ENCODE measurements at regions not wholly inside any gene's neighbourhood (a gene's known extent, or its start where the extent isn't known, plus 50 kb on each side); places are given as distances from the start of the nearest gene placed in this dataset.
"Not testable (repeated sequence)": the region's sequence is repeated elsewhere in the genome, so short reads cannot be mapped to it uniquely, and the experiment has no call there.

GRCh38 chr2:236632295-236633218 lies 62.9 kb downstream of the ACKR3 start:
- DNase-seq: no peak

DNA sequence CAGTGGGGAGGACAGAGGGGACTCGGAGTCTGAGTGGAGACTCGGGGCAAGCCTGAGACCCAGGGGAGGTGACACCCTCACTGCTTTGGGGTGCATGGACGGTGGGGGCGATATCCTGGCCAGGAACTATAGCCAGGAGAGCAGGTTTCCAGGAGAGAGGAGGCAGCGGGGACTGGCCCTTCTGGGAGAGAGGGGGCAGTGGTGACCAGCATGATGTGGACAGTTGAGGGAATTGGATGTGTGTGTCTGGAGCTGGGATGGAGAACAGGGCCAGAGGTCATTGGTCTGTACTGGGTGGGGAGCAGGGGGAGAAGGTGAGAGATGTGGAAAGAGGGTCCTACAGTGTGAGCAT lies 63.6 kb downstream of the ACKR3 start:
- DNase-seq: no peak

DNA sequence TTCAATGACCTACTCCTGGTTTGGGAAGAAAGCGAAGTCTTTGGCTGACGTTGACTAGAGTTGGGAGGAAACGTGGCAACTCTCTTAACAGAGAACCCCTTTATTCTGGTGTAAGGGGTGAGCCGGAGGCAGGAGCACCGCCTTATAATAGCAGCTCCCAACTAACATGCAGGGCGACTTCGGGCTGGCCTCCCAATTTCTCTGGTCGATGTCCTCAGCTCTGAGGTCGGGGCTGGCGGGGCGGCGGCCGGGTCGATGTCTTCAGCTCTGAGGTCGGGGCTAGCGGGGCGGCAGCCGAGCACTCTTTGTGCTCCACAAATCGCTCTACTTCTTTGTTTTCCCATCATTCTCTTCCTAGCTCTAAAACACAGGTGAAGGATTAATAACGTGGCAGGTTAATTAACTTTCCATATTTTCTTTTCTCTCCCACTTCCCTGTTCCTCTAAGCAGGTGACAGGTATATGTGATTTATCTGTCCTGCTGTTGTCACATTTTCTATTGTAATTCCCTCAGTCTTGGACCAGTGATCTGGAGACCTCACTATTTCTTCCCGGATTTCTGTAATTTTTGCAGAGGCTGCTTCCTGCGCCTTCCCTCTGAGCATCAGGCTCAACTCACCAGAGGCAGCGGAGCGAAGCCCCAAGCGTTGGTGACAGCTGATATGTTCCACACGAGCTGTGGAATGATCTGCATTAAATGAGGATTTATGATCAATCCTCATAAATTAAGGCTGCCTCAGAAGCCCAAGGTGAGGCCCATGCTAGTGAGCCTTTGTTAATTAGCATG lies 64.3 kb downstream of the ACKR3 start:
- no peak for DNase-seq

DNA sequence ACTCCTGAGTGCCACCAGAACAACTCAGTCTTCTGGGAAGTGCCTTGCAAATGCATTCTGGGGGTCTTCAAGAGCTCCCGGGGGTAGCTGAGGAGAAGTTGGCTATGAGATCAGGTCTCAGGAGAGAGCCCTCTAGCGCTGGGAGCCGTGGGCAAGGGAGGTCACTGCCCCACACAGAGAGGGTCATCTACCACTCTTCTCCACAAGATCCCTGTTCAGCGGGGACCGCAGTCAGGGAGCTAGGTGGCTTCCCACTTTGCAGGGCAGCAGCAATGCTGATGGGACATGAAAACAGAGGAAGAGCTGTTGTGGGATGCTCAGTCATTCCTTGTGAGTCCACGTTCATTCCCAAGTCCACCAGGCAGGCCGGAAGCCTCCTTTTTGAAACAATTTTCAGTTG lies 66.6 kb downstream of the ACKR3 start:
- DNase-seq: no peak

DNA sequence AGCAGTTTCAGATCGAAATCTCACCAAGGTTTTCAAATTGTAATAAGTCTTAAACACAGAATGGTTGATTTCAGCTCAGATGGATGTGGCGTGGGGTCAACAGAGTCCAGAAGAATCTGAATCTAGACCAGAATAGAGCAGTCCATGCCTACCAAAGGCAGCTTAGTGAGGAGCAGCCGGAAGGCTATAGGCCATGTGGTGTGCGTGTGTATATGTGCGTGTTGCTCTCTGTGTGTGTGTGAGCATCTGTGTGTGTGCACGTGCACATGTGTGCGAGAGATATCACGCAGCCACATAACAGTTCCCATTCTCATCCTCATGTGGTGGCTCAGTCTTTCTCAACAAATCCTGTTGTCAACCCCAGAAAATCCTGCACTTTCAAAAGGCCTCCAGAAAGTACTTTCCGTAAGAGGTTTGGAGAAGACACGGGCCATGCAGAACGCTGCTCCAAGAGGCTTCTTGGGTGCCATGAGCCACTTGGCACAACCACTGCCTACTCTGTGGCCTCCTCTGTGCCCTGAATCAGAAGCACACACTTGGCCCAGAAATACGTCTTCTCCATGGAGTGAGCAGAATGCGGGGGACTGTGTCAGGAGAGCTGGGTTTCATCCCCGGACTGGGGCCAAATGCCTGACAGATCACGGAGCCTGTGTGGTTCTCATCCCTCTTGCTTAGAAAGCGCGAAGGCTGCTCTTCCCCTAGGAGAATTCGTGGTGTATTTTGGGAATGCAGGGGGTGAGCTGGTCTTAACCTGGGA lies 67.3 kb downstream of the ACKR3 start:
- no peak for DNase-seq

DNA sequence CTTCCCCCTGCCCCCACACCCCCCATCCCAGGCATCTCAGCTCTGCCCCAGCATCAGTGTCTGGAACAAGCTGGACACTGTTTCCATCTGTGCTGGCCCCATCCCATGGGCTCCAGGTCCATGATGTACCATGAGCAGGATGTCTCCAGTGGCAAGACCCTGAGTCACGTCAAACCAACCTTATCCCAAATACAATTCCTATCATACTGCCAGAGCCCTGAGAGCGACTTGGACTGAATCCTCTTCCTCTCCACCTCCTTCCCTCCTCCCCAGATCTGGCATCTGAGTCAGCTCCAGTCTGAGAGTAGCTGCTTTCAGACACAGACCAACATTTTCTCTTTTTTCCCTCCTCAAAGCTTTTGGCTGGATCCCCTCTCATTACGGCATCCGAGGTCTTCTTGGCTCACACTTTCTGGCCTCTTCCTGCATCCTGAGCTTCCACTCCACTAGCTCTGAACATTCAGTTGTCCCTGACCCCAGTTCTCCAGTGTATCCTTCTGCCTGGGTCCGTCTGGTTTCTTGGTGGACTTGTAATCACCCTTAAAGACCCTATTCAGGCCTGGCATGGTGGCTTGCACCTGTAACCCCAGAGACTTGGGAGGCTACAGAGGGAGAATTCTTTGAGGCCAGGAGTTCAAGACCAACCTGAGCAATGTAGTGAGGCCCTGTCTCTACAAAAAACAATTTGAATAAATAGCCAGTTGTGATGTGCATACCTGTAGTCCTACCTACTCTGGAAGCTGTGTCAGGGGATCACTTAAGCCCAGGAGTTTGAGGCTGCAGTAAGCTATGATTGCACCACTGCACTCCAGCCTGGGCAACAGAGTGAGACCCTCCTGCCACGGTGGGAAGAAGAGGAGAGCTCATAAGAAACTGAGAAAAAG lies 68.3 kb downstream of the ACKR3 start:
- no peak for DNase-seq

GRCh38 chr2:236638707-236639106 lies 69.1 kb downstream of the ACKR3 start:
- no peak for DNase-seq

DNA sequence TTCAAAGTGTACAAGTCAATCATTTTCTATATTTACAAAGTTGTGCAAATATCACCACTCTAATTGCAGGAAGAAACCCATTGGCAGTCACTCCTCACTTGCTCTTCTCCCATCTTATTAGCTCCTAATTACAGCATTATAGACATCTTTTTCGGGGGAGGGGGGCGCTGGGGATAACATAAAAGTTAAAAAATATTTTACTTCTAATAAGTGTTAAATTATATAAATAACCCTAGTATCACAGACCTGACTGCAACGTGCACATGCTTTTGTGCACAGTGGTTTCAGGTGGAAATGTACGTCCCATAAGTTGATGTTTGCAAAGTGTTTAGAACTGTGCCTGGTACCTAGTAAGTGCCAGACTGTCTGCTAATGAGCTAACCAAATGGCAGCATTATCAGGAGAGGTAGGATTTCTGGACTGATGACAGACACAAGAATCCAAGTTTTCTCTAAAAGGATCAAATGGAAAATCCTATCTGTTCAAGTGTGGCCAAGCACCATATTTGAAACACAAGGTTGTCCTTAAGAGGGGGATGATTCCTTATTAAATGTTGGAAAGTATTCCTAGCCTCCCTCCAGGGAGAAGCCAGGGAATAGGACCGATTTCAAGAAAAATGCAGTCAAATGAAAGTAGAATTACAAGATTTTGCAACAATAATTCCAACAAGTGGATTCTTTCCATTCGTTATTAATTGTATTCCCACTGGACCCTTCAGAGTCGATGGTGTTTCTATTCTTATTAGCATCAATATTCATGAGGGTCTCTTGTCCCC lies 70.0 kb downstream of the ACKR3 start:
- DNase-seq: no peak

DNA sequence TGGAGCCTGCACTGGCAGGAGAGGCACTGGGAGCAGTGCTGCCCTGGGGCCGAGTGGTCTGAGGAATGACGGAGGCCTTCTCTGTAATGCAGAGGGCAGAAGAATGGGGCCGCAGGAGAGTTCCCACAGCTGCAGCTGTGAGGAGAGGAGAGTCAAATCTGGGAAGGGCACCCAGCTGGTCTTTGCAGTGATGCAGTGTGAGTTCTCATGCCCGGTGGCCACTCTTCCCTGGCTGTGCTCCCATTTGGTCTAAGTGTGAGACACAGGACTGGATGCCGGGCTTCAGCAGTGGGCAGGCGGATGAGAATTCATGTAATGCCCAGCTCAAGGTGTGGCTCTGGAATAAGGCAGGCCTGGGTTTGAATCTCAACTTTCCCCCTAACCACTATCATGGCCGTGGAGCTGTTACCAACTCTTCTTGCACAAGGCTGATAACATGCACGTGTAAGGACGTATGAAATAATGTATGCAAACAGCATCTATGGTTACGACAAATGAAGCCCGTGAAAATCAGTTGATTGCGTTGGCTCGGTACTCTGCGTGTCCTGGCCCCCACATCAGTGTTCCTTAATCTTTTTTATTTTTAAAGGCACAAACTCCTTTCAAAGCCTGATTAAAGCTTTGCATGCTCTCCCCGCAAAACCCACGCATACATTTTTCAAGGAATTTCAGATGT lies 71.6 kb downstream of the ACKR3 start:
- DNase-seq: no peak

GRCh38 chr2:236642125-236642524 lies 72.5 kb downstream of the ACKR3 start:
- DNase-seq: no peak

GRCh38 chr2:236642584-236643291 lies 73.1 kb downstream of the ACKR3 start:
- DNase-seq: no peak

- DNase-seq: no peak
Observed at GRCh38 chr2:236643480-236643879, 73.9 kb downstream of the ACKR3 start.

DNA sequence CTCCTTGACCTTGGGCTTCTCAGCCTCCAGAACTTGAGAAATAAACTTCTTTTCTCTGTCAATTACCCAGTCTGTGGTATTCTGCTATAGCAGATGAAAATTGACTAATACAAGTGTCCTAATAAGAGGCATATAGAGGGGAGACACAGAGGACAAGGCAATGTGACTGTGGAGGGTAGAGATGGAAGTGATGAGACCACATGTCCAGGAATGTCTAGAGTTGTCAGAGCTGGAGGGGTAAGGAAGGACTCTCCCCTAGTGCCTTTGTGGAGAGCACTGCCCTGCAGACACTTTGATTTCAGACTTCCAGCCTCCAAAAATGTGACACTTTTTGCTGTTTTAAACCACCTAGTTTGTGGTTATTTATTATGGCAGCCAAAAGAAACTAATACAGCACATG lies 74.4 kb downstream of the ACKR3 start:
- DNase-seq: no peak

DNA sequence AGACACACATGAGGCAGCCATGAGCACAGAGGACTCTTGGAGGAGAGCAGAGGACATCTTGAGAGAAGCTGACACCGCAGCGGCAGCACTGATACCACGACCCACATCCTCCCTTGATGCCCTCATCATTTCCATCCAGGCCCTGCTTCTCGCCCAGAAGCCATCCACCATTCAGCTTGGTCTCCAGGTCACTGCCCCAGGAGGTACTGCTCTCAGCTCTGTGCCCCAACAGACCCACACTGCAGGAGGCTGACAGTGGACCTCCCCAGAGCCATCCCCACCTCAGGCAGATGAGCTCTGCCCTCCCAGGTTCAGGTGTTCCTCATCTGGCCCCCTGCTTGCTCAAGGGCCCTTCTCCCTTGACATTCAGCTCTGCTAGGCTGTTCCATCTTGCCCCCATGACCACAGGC lies 74.9 kb downstream of the ACKR3 start:
- DNase-seq: no peak

DNA sequence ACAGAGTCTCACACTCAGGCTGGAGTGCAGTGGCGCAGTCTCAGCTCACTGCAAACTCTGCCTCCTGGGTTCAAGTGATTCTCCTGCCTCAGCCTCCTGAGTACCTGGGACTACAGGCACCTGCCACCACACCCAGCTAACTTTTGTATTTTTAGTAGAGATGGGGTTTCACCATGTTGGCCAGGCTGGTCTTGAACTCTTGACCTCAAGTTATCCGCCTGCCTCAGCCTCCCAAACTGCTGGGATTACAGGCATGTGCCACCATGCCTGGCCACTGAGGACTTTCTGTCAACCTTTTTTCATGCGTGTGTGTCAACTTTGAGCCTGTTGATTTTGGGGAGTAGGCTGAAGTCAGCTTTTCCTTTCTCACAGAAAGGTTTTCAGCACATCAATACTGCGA lies 75.5 kb downstream of the ACKR3 start:
- DNase-seq: not testable (repeated sequence)

DNA sequence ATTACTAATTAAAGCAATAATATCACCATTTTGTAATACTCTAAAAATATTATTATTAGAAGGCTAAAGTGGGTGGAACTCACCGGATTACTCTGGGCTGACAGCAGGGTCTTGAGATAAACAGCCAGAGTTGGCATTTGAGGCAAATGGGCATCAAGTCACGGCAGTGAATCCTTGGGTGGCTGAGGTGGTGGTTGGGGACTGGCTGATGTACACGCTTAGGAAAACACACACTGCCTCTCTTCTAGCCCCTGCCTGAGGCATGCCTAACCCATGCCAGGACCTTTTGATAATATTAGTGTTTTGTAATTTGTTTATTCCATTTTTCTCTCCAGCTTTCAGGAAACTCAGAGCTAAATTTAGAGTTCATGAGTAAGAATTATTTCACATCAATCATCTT lies 76.8 kb downstream of the ACKR3 start:
- DNase-seq: no peak

DNA sequence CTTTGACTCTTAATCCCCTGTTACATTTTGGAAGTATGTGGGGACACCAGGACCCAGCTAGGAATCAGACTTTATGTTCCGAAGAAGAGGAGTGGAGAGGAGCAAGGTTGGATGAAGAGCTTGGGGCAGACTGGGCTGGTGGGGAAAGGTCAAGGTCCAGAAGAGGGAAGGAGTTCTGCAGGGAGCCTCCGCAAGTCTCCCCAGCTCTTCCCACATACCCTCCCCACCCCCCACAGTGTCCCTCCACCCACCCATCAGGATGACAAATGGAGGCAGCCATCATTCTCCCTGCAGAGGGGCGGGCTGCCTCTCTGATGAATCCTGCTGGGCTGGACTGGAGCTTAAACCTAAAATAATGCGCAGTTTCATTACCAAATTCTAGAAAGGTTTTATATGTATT lies 77.2 kb downstream of the ACKR3 start:
- DNase-seq: no peak

GRCh38 chr2:236647621-236648020 lies 78.0 kb downstream of the ACKR3 start:
- DNase-seq: no peak

- DNase-seq: no peak
Observed at GRCh38 chr2:236653863-236654262, 84.2 kb downstream of the ACKR3 start.

DNA sequence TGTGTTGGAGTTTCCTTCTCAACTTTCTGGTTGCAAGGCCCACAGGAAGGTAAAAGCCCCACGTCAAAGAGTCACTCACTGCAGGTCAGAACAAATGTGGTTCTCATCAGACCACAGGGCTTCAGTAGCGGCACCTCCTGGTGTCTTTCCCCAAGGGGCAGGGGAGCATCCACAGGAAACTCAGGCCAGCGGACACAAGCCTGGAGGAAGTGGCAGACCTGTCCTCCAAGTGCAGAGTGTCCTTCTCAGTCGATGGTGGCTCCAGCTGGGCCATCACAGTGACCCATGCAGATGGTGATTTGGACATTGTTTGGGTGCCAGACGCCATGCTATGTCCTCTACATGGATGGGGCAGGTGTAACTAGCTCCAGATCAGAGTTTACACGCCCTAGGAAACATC lies 84.9 kb downstream of the ACKR3 start:
- DNase-seq: no peak

Measured in inflammatory macrophage (primary cell).